ENCODE measurements at regions not wholly inside any gene's neighbourhood (a gene's known extent, or its start where the extent isn't known, plus 50 kb on each side); places are given as distances from the start of the nearest gene placed in this dataset.

DNA sequence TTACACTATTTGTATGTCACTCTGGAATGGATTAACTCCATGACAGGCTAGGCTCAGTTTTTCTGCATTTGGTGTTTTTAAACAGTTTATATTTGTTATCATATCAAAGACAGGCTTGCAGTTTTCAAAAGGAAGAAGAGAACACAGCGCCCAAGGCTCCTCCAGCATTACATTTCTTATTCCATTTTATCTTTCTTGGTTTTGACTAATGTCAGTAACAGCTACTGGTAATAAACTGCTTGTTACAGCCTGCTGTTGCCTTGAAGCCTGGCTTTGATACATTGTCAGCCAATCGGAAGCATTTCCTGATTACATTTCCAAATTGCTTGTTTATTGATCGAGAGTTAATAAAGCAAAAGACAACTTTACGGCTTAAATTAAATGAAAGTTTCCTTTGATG lies 166.0 kb upstream of the MDFIC start:
- no peak for DNase-seq (ENCODE audit: low read depth)

DNA sequence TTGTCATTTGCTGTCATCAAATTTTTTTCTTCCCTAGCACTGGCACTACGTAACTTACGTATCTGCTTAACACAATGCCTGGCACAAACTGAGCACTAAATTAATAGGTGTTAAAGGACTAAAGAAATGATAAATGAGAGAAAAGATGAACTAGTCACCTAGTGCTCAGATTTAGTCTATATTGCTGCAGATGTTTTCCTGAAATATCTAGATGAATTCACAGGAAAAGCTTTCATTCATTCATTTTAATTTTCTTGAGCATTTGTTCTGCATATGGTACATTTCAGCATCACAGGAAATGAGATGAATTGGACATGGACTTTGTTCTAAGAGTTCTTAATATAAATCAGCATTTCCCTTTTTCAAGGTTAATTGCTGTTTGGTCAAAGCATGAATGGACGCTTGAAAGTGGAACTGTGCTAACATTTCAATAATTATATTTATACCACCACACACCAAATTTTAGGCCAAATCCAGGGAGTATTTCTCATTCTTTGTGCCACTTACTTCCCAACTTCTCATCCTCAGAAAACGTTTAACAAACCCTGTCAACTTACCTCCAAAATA lies 163.2 kb upstream of the MDFIC start:
- no peak for DNase-seq (ENCODE audit: low read depth)

DNA sequence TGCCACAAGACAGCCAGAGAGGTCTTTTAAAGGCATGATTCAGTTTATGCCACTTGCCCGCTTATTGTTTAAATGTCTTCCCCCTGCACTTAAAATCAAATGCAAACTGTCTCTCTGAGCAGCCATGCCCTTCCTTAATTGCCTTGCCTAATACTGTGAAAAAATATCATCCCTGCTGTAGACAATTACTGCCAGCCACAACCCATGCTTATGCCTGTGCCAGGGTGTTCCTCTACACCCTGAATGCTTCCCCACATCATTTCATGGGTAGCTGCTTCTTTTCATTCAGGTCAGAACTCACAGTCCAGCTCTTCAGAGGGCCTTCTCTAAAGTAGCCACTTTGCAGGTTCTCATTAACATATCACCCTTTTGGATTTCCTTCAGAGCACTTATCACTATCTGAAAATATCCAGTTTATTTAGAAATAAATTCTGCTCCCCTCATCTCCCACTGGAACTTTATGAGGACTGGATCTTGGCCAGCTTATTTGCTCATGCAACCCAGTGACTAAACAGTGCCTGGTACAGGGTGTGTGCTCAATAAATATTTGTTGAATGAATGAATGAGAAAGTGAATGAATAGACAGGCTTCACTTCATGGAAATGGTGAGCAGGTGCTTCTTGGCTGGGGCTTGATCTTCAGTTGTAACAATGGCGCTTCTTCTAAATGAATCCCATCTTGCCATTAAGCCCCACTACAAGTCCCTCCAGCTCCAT lies 162.4 kb upstream of the MDFIC start:
- DNase-seq (ENCODE audit: low read depth) = no peak

DNA sequence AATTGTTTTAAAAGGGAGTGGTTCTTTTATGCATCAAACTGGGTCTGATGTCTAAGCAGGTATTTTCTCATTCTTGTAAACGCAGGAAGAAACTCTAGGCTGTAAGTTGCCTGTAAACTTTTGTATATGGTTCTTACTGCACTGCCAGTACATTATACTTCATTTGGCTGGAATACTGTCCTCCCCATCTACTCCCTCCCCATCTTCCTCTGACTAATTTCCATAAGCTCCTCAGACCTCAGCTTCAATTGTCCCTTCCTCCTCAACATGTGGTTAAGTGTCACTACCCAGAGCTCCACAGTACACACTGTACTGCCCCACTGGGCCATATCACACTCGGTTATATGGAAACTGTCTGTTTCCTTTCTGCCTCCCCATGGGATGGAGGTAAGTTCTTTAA lies 161.4 kb upstream of the MDFIC start:
- DNase-seq (ENCODE audit: low read depth) = no peak

DNA sequence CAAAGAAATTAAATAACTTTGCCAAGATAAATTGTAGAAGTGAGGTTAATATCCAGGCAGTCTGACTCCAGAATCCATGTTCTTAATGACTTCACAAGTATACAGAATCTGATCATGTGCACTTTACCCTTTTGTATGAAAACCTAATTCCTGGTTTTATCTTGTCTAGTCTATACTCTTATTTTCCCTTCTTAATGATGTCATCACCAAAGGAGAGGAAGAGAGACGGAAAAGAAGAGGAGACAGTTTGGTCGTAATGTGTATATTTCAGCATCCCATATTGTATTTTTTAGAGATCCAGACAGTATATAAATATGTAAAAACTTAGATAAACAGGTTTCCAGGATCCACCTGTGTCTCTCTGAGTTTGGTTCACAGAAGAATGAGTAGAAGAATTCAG lies 159.9 kb upstream of the MDFIC start:
- no peak for DNase-seq (ENCODE audit: low read depth)

DNA sequence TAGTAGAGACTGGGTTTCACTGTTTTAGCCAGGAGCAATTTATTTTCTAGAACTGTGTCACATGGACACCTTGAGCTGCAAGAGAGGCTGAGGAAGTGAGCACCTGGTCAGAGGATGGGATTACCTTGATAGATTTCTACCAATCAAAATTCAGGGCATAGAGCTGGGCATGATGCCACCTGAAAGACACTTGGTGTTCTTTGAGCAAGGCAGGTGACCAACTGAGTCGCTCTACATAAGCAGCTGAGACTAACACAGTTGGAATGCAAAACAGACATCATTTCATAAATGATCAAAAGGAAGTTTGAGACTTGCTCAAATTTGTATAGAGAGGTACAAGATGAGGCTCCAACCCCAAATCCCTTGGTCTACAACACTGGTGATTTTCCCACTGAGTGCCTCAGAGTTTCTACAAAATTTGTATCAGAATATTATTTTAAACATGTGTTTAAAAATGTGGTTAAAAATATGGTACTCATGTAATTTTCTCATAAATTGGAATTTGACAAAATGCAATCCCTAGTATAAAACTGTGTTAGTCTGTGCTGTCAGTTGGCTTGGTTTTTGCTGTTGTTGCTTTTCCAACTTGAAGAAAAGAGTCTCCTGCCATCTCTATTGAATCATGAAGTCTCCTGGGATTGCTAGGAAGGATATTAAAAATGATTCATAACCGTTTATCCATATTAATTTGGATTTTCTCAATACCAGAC lies 156.4 kb upstream of the MDFIC start:
- DNase-seq (ENCODE audit: low read depth) = no peak

DNA sequence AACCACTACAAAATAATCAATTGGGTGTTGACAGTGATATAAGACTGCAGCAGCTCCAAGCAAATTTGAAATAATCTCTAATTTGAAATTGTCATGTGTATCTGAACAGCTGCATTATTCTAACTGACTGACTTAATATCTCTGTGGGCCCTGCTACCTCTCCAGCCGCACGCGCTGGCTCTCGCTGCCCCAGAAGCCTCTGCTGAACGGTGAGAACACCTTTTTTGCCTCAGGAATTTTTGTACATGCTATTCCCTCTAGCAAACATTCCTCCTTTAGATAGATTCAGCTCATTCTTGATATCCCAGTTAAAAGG lies 155.9 kb upstream of the MDFIC start:
- no peak for DNase-seq (ENCODE audit: low read depth)

DNA sequence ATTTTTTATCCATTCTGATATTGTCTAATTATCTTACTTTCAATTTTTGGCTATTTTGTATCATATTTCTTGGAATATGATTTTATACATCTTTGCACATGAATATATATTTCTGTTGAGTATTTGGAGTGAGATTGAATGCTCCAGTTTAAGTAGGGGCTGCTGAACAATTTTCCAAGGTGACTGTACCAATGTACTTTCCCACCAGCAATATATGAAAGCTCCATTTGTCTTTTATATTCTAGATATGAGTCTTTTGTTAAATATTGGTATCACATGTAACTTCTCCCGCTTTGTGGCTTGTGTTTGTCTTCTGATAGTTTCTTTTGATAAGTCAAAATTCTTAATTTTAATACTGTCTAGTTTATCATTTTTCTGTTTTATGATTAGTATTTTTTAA lies 144.6 kb upstream of the MDFIC start:
- no peak for DNase-seq (ENCODE audit: low read depth)

DNA sequence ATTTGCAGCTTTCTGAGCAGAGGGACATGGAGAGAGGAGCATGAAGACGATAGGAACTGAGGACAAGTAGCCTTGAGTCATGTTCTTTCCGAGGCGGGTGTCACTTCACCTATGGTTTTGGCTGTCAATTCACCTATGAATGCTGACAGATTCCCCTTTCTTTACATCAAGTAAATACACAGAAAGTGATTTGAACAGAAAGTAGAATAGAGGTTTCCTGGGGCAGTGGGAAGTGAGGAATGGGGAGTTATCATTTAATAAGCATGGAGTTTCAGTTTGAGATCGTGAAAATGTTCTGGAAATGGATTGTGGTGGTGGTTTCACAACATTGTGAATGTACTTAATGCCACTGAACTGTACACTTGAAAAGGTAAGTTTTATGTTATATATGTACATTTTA lies 138.4 kb upstream of the MDFIC start:
- no peak for DNase-seq (ENCODE audit: low read depth)

DNA sequence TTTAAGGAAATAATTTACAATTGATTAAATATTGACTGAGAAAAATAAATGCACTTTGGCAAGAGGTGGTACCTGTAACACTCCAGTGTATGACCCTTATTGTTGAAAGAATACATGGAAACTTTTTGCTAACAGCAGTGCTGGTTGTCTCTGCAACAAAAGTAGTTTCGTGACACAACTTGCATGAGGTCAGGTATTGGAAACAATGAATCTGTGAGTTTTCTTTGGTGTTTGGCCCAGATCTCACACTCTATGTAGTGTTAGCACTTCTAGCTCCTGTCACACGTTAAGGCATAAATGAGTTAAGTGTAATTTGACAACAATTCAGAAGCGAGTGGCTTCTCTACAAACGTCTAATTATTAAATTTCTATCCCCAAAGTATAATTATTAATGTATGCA lies 137.7 kb upstream of the MDFIC start:
- no peak for DNase-seq (ENCODE audit: low read depth)

DNA sequence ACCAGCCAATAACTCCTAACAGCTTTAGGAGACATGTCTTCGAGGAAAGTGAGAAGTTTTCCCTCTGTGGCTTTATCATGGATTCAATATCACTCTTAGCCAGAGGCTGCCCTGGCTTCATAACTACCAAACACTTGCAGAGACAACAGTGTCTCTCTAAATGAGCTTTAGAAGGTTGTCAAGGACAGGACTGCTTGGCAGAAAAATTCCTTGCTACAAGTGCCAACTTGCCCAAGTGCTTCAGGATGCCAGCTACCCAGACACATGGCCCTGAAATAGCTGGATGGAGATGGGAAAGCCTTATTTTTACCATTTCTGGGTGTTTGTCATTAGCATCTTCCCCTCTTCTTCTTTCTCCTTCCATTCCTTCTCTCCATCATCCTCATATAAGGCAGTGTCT lies 137.1 kb upstream of the MDFIC start:
- no peak for DNase-seq (ENCODE audit: low read depth)

DNA sequence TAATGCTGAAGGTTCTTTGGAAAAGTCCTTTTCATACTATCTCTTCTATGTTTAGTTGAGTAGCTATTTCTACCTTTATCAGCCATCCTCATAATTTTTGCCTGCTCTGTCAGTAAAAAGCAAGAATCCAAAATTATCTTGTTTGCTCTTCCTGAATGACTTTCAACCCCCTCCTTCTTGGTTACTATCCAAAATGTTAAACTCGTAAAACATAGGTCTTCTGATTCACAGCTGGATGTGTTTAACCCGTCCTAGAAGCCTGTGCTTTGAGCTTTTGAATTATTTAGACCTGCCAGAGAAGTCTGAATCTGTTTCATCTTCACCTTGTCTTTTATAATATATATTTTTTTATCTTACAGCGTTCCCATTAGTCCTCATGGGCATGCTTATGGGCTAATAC lies 136.4 kb upstream of the MDFIC start:
- no peak for DNase-seq (ENCODE audit: low read depth)

DNA sequence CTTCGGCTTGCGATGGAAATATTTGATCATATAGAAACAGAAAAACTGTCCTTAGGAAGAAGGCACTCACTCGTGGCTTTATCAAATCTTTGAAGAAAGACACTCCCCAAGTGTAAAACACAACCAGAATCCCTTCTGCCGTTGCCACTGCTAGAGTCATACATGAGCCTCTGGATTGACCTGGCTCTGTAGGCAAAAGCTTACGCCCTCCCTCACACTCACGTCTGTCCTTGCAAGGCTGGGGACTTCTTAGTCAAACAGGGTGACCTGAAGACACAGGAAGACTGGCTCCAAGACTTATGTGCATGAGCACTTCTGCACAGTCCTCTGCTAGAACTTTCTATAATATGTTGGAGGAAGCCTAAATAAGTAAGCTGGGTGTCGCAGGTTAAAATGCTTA lies 135.4 kb upstream of the MDFIC start:
- no peak for DNase-seq (ENCODE audit: low read depth)

DNA sequence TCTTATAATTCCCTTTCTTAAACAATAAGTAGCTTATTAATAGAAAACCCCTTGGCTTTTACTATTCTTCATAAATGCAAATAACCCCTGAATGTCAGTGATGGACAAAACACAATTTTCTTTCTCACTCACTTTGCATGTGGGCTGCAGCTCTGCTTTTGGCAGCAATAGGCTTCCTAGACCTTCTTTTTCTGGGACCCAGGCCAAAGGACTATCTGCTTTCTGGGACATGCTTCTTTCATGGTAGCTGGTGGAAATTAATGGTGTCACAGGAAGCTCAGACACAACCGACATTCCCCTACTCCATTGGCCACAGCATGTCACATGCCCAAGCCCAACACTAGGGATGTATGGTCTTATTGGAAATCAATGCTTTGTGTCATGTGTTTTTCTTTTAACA lies 134.3 kb upstream of the MDFIC start:
- no peak for DNase-seq (ENCODE audit: low read depth)

DNA sequence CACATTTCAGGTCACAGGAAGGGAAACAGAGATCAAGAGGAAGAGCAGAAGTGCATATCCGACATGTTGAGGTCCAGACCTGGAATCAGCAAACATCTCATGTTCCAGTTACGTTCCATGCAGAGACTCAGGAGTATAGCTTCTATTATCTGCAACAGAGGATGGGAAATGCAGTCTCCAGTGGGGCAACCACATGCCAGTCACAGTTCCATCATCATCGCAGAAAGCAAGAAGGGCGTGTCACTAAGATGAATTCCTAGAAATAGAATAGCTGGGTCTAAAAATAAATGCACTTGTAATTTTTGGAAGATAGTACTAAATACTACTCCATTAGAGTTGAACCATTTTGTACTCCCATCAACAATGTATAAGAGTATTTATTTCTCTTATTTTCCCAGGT lies 133.2 kb upstream of the MDFIC start:
- DNase-seq (ENCODE audit: low read depth) = no peak

DNA sequence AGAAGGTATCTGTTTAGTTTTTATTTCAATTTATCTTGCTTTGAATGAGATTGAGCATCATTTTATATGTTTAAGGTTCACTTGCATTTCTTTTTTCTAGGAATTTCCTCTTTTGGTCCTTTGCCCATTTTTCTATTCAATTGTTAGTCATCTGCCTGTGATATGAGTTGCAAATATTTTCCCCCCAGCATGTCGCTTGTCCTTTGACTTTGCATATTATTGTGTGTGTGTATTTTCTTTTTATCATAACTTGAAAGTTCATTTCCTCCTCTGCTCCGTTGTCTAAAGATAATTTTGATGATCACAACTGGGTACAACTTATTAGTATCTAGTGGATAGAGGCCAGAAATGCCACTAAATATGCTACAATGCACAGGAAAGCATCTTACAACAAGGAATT lies 132.7 kb upstream of the MDFIC start:
- DNase-seq (ENCODE audit: low read depth) = no peak

DNA sequence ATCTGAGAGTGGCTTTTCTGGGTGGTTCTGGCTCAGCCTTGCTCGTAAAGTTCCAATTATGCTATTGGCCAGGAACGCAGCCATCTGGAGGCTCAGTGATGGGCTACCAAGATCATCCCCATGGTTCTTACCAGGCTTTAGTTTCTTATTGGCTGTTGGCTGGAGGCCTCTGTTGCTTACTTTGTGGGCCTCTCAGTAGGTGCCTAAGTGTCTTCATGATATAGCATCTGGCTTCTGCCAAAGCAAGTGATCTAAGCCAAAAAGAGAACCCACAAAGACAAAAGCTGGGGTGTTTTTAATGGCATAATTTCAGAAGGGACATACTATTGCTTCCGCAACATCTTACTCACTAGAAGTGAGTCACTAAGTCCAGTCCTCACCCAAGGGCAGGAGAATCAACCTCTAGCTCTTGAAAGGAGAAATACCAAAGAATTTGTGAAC lies 132.0 kb upstream of the MDFIC start:
- peak; percentile 68 for DNase-seq (ENCODE audit: low read depth)

DNA sequence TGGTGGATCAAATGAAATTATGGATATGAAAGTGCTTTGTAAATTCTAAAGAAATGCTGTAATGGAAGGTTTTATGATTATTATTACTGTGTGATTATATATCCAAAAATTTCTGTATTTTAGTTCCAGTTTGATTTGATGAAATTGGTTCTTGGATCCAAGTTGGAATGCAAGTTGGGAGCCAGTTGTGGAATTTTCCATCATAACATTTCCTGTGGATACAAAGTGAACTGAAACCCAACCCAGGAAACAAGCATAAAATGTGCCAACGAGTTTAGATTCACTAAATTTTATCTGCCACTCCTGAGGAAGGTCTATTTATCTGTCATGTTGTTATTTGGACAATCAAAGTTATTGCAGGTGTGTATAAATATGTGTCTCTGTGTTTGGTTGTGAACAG lies 131.4 kb upstream of the MDFIC start:
- DNase-seq (ENCODE audit: low read depth) = no peak

DNA sequence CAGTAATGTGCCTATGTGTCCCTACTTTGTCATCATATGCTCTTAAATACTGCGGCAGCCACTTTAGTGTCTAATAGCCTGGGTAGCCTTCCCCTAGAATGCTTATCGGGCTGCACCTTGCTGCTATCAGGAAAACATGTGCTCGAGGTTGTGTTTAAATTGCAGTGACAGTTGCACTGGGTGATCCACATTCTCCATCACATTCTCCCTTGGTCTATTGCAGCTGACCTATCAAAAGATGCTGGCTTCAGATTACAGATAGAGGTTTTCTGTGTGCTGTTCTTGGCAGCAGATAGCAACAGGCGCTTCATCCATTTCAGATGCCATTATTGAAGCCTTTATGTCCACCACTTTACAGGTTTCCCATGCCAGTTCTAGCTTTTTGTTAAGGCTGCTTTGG lies 130.1 kb upstream of the MDFIC start:
- DNase-seq (ENCODE audit: low read depth) = no peak

DNA sequence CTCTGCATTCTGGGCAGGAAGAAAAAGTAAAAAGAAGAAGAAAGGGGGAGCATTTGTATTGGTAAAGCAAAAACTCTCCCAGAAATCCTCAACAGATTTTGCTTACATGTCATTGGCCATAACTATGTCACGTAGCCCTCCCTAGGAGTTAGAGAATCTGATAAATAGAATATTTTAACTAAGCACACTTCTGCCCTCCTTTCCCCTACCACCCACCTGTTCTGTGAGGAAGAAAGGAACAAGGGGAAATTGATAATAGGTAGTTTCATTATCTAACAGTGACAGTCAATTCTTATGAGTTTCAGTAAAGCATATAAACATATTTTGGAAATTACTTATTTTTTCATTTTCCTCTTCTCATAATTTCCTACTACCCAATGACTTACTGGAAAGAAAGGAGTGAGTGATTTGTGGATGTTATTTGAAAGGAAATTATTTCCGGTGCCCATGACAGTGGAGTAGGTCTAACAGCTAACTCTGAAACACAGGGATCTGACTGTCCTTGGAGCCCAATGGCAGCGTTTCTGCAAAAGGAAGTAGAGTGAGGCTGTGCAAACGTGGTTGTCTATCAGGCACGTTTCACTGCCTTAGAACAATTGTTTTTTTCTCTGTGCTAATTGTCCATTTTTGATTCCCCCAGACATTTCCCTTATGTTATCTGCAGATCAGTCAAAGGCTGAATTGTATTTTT lies 128.6 kb upstream of the MDFIC start:
- DNase-seq (ENCODE audit: low read depth) = no peak

DNA sequence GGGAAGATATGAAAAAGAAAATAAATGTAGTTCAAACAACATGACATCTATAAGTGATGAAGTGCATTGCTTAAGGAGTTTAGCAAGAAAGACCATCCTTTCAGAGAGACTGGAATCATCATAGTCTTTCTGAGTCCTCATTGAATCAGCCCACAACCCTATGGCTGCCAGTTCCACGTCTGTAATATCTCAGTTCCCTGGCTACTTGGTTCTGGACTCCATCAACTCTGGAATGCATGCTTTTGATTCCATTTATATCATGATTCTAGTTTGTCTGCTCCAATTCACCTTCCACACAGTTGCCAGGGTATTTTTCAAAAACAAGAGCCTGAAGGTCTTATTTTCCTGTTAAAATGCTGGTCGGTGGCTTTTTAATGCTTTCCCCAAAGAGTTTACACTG lies 126.4 kb upstream of the MDFIC start:
- no peak for DNase-seq (ENCODE audit: low read depth)

DNA sequence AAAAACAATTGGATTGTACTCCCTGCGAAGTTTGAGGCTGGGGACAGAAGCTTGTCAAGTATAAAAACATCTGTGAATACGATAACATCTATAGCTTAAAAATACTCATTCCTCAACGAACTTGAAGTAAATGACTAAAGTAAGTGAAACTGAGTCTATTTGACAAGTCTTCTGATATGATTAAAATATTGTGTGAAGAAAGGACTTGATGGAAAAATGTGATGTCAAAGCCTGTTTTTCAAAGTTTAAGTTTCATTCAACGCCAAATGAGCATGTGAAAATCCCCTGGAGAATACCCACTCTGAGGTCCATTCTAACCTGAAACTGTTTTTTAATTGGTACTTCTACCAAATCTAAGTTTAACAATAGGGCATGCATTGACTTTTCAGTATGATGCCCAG lies 122.3 kb upstream of the MDFIC start:
- DNase-seq (ENCODE audit: low read depth) = no peak

DNA sequence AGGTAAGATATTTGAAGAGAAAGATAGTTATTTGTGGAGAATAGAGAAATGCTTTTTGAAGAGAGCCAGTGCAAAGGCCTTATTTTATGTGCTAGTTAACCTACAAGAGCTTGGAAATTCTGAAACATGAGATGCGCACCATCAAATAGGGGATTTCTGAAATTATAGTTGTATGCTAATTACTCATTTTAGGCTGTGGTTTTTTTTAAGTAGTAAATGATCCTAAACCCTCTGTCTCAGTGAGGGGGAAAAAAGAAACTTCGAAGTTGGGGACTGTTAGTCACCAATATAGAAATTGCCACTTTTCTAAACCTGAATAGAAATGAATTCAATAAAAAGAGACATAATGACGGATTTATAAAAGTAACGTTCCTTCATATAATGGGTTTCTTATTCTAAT lies 119.3 kb upstream of the MDFIC start:
- DNase-seq (ENCODE audit: low read depth) = no peak

All from non-pigmented ciliary epithelial cell (primary cell).